ENCODE measurements at regions not wholly inside any gene's neighbourhood (a gene's known extent, or its start where the extent isn't known, plus 50 kb on each side); places are given as distances from the start of the nearest gene placed in this dataset.

DNA sequence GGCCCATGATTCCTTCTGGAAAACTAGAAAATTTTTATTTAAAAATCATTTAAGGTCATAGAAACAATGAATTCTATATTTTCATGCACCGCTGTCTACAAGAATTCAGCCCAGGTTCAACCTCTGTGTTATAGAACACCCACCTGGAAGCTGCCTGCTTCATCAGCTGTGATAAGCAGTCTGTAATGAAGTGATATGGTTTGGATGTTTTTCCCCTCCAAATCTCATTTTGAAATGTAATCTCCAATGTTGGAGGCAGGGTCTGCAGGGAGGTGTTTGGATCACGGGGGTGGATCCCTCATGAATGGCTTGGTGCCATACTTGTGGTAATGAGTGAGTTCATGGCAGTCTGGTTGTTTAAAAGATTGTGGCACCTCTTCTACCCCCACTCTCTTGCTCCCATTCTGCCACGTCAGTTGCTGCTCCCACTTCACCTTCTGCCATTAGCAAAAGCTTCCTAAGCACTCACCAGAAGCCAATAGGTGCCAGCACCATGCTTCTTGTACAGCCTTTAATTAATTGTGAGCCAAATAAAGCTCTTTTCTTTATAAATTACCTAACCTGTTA, 55.6 kb downstream of the MRPL32 start:
- Mint-ChIP-seq H3K27ac (ENCODE audit: unreplicated experiment) (no peak overlapping the region), H3K27me3 (ENCODE audit: low read depth) (peaks cover 9% of the 10 kb centered on the region), H3K4me3 (ENCODE audit: unreplicated experiment) (no peak overlapping the region), H3K36me3 (ENCODE audit: low read depth) (peaks cover 6% of the 10 kb centered on the region), H3K4me1 (ENCODE audit: low read depth) (no peaks in the 10 kb centered on the region), H3K9me3 (ENCODE audit: low read depth) (peaks cover 14% of the 10 kb centered on the region)
- no peak for TF ChIP-seq CTCF (IDR thresholded peaks at IDR 0.05)
- no peak for DNase-seq (ENCODE audit: low spot score)

DNA sequence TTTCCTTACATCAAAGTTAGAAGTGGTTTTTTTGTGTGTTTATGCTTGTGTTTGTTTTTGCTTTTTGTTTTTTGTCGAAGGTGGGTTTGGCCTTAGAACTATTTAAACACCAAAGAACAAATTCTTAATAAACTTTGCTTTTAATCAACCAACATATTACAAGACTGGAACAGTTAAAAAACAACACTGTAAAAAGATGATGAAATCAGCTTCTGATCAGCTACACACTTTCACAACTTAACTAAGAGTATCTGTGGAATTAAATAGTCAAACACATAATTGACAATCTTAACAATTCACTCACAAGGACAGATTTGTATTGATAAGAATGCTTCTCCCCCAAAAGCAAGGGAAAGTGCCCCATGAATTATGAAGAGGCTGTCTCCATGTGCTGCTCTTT, 58.8 kb downstream of the MRPL32 start:
- H3K36me3 Mint-ChIP-seq (ENCODE audit: low read depth): peaks cover 6% of the 10 kb centered on the region
- no peak for TF ChIP-seq CTCF (IDR thresholded peaks at IDR 0.05)
- H3K27ac Mint-ChIP-seq (ENCODE audit: unreplicated experiment): no peak overlapping the region
- no peak for DNase-seq (ENCODE audit: low spot score)
- H3K4me3 Mint-ChIP-seq (ENCODE audit: unreplicated experiment): no peak overlapping the region
- H3K27me3 Mint-ChIP-seq (ENCODE audit: low read depth): peaks cover 13% of the 10 kb centered on the region
- no peaks in the 10 kb centered on the region for H3K4me1 Mint-ChIP-seq (ENCODE audit: low read depth)
- H3K9me3 Mint-ChIP-seq (ENCODE audit: low read depth): no peaks in the 10 kb centered on the region

DNA sequence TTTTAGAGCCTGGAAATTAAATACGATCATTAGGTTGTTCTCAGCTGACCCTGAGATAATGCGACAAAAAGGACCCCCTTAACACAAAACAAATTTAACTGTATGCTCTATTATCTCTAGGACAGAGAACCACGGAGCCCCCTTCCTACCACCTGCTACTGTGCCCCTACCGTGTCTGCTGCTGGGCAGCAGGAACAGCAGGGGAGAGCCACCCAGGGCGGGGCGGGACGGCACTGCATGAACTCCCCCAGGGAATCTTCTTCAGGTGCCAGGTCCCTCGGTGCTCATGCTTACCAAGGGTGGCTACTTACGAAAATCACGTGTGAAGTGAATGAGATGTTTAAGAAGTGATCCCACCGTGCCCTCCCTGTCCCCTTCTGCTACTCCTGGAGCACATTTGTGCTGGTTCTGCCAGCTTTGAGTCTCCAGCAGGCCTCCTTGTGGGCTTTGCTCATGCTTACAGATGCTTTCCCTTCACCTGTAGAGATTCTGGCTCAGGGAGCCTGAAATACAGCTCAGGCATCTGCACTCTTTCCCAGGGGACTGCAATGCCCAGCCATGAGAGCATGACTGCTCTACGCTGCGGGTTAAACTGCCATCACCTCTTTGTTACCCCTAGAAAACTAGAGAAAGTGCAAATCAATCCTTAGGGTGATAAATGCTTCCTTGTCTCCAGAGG, 59.9 kb downstream of the MRPL32 start:
- TF ChIP-seq CTCF (IDR thresholded peaks at IDR 0.05): no peak
- no peaks in the 10 kb centered on the region for H3K4me1 Mint-ChIP-seq (ENCODE audit: low read depth)
- H3K9me3 Mint-ChIP-seq (ENCODE audit: low read depth): no peaks in the 10 kb centered on the region
- H3K27me3 Mint-ChIP-seq (ENCODE audit: low read depth): peaks cover 9% of the 10 kb centered on the region
- H3K4me3 Mint-ChIP-seq (ENCODE audit: unreplicated experiment): no peak overlapping the region
- H3K36me3 Mint-ChIP-seq (ENCODE audit: low read depth): peaks cover 3% of the 10 kb centered on the region
- no peak for DNase-seq (ENCODE audit: low spot score)
- no peak overlapping the region for H3K27ac Mint-ChIP-seq (ENCODE audit: unreplicated experiment)

- Mint-ChIP-seq H3K9me3 (ENCODE audit: low read depth) (no peaks in the 10 kb centered on the region), H3K4me1 (ENCODE audit: low read depth) (no peaks in the 10 kb centered on the region), H3K27me3 (ENCODE audit: low read depth) (peaks cover 8% of the 10 kb centered on the region), H3K27ac (ENCODE audit: unreplicated experiment) (no peak overlapping the region), H3K4me3 (ENCODE audit: unreplicated experiment) (no peak overlapping the region), H3K36me3 (ENCODE audit: low read depth) (peaks cover 3% of the 10 kb centered on the region)
- TF ChIP-seq CTCF (IDR thresholded peaks at IDR 0.05): peak; percentile 25
- no peak for DNase-seq (ENCODE audit: low spot score)
These were observed 60.9 kb downstream of the MRPL32 start for GRCh38 chr7:42993038-42993437.

DNA sequence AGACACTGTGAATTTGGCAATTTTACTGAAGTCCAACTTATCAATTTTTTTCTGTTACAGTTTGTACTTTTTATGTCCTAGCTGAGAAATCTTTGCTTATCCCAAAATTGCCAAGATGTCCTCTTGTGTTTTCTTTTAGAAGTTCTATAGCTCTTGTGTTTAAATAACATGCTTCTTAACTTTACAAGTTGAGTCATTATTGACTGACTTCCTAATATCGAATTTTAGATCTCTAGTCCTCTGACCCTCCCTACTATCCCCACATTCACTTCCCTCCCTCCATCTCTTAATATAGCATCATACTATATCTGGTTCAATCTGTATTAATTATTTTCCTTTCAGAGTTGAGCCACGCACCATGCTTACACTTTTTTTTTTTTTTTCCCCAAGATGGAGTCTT, 61.9 kb downstream of the MRPL32 start:
- TF ChIP-seq CTCF (IDR thresholded peaks at IDR 0.05): no peak
- H3K4me3 Mint-ChIP-seq (ENCODE audit: unreplicated experiment): no peak overlapping the region
- peaks cover 3% of the 10 kb centered on the region for H3K36me3 Mint-ChIP-seq (ENCODE audit: low read depth)
- H3K27ac Mint-ChIP-seq (ENCODE audit: unreplicated experiment): no peak overlapping the region
- no peak for DNase-seq (ENCODE audit: low spot score)
- peaks cover 8% of the 10 kb centered on the region for H3K27me3 Mint-ChIP-seq (ENCODE audit: low read depth)
- no peaks in the 10 kb centered on the region for H3K4me1 Mint-ChIP-seq (ENCODE audit: low read depth)
- H3K9me3 Mint-ChIP-seq (ENCODE audit: low read depth): peaks cover 5% of the 10 kb centered on the region
